Ovary (tissue), 7 donors: ENCODE measurements at regions not wholly inside any gene's neighbourhood (a gene's known extent, or its start where the extent isn't known, plus 50 kb on each side); places are given as distances from the start of the nearest gene placed in this dataset.

Experiments used
- DNase-seq, 5 donors: peaks; one replicate each; pipeline ENCODE4 v3.0.0-alpha.2; 2019 to 2020
- H3K27ac ChIP-seq, 2 donors: fragments of 200-600 bp; one replicate each; pipeline versions ENCODE4 v1.5.1 to v1.8.0; 2019 to 2022
- H3K27me3 ChIP-seq: fragments of 200-600 bp; one replicate; pipeline ENCODE4 v1.8.0; 2022
- H3K36me3 ChIP-seq: fragments of 200-600 bp; sonication (generic); one replicate; pipeline ENCODE4 v1.5.1; 2019
- H3K4me1 ChIP-seq: one replicate; pipeline ENCODE4 v1.8.1; 2013; ENCODE audit warnings: mild to moderate bottlenecking, moderate library complexity; ENCODE audit not compliant: insufficient read depth
- H3K4me3 ChIP-seq: fragments of 200-600 bp; sonication (generic); one replicate; pipeline ENCODE4 v1.5.1; 2017
- H3K9me3 ChIP-seq, 2 donors: fragments of 200-600 bp in 1 of 2; sonication (generic) in 1 of 2; one replicate each; pipeline versions ENCODE4 v1.5.1 to v1.8.1; 2013 to 2019; ENCODE audit warnings: mild to moderate bottlenecking in 1 of 2, moderate library complexity in 1 of 2
- CTCF ChIP-seq, 3 donors: fragments of 450-650 bp in 2 of 3; fragments of 200-600 bp in 1 of 3; IDR thresholded peaks; one replicate each; pipeline versions ENCODE4 v1.5.1 to v1.8.0; 2016 to 2022; ENCODE audit warnings: antibody characterized with exemption in 3 of 3, mild to moderate bottlenecking in 1 of 3
- EP300 ChIP-seq: sonication (generic); formaldehyde crosslinking; IDR thresholded peaks from one replicate; pipeline ENCODE4 v1.6.1; 2017; ENCODE audit warnings: antibody characterized with exemption
- POLR2A ChIP-seq: fragments of 450-650 bp; IDR thresholded peaks from one replicate; pipeline ENCODE4 v1.6.1; 2017; ENCODE audit warnings: antibody characterized with exemption, mild to moderate bottlenecking, moderate library complexity
- WGBS, 3 donors: extraction: QIAGEN DNeasy Blood & Tissue Kit in 1 of 3; methylation state at CpG; one replicate each; pipeline versions ENCODE4 v1.1.5 to v1.1.7; 2013 to 2017; 5-methylcytosine and 5-hydroxymethylcytosine counted together
- intact Hi-C, 4 donors: fragments of 100-400 bp; cut with DNase I; formaldehyde crosslinking; loops; one replicate each; pipeline versions ENCODE4 v1.11.0 to v1.15.1; 2022 to 2023
- donor health status: DM: no; HTN: no; CAD: no; lungs with moderate emphysema.
- donor health status: DM: no; HTN: no; CAD: no.
- donor health status: Bipolar disorder and iron deficiency.
- donor health status: DM: no; HTN: no; CAD: no.
- donor health status: DM: yes; HTN: yes; CAD: no.

GRCh38 chr3:194072691-194073279 lies 63.2 kb upstream of the HES1 start:
- DNase-seq, result no peak
- WGBS, 3 donors, result 95 to 99% (median 98%) methylated on average over 4 of the region's 4 CpGs
- Histone ChIP-seq H3K9me3 (no peaks in the 10 kb centered on the region), H3K27me3 (no peaks in the 10 kb centered on the region), H3K36me3 (no peaks in the 10 kb centered on the region), H3K27ac (no peak overlapping the region), H3K4me1 (peaks cover 11% of the 10 kb centered on the region), H3K4me3 (no peak overlapping the region)
- TF ChIP-seq EP300 (no peak), CTCF (IDR thresholded peaks at IDR 0.05) (no peak), POLR2A (no peak)
- intact Hi-C loops, result loop anchor here in 3 of 4 donors (10.0 kb wide), 2 partner anchors 62 to 242 kb away; partner anchors contain the start of gene HES1 (in 2 of the 3)

- no peak for TF ChIP-seq POLR2A
- no peak for TF ChIP-seq CTCF (IDR thresholded peaks at IDR 0.05)
- TF ChIP-seq EP300, result no peak
- no peak overlapping the region for H3K27ac ChIP-seq
- H3K9me3 ChIP-seq, result no peaks in the 10 kb centered on the region
- H3K36me3 ChIP-seq, result no peaks in the 10 kb centered on the region
- WGBS, 3 donors, result 87 to 93% (median 92%) methylated on average over 1 of the region's 1 CpG
- H3K27me3 ChIP-seq, result no peaks in the 10 kb centered on the region
- no peak for DNase-seq
- H3K4me1 ChIP-seq, result peaks cover 12% of the 10 kb centered on the region
- H3K4me3 ChIP-seq, result no peak overlapping the region
- intact Hi-C loops, result loop anchor here in 3 of 4 donors (10.0 kb wide), 2 partner anchors 61 to 241 kb away; partner anchors contain the start of gene HES1 (in 2 of the 3)
These were observed 62.0 kb upstream of the HES1 start for GRCh38 chr3:194073926-194074325.

GRCh38 chr3:194075088-194075615 lies 60.8 kb upstream of the HES1 start:
- intact Hi-C loops, result loop anchor here in 3 of 4 donors (10.0 kb wide), 2 partner anchors 60 to 240 kb away; partner anchors contain the start of gene HES1 (in 2 of the 3)
- H3K27ac ChIP-seq, result no peak overlapping the region
- H3K4me3 ChIP-seq, result no peak overlapping the region
- 81 to 88% (median 85%) methylated on average over 6 of the region's 6 CpGs for WGBS, 3 donors
- no peaks in the 10 kb centered on the region for H3K36me3 ChIP-seq
- H3K4me1 ChIP-seq, result peaks cover 12% of the 10 kb centered on the region
- no peak for DNase-seq
- no peaks in the 10 kb centered on the region for H3K27me3 ChIP-seq
- no peaks in the 10 kb centered on the region for H3K9me3 ChIP-seq
- no peak for TF ChIP-seq POLR2A
- TF ChIP-seq EP300, result no peak
- TF ChIP-seq CTCF (IDR thresholded peaks at IDR 0.05), result no peak

GRCh38 chr3:194075802-194076460 lies 60.0 kb upstream of the HES1 start:
- Histone ChIP-seq H3K36me3 (no peaks in the 10 kb centered on the region), H3K4me3 (no peak overlapping the region), H3K9me3 (no peaks in the 10 kb centered on the region), H3K27ac (no peak overlapping the region), H3K4me1 (peaks cover 10% of the 10 kb centered on the region), H3K27me3 (no peaks in the 10 kb centered on the region)
- 70 to 83% (median 77%) methylated on average over 6 of the region's 6 CpGs for WGBS, 3 donors
- DNase-seq, result no peak
- intact Hi-C loops, result loop anchor here in 3 of 4 donors (10.0 kb wide), 2 partner anchors 59 to 239 kb away; partner anchors contain the start of gene HES1 (in 2 of the 3)
- TF ChIP-seq POLR2A (no peak), EP300 (no peak), CTCF (IDR thresholded peaks at IDR 0.05) (no peak)
